LHCN-M2 (cell line): ENCODE measurements at regions not wholly inside any gene's neighbourhood (a gene's known extent, or its start where the extent isn't known, plus 50 kb on each side); places are given as distances from the start of the nearest gene placed in this dataset.

Experiments used
- DNase-seq: peaks from one replicate; pipeline ENCODE4 v3.0.0-alpha.2; 2012; ENCODE audit warnings: low read depth

GRCh38 chr13:111537115-111537728 is 216.8 kb downstream of the TEX29 start:
- no peak for DNase-seq

- no peak for DNase-seq
Observed at GRCh38 chr13:111537843-111538499, 217.5 kb downstream of the TEX29 start.

GRCh38 chr13:111539252-111539651 is 218.8 kb downstream of the TEX29 start:
- DNase-seq, result no peak

- DNase-seq, result no peak
Observed at GRCh38 chr13:111539791-111540446, 219.5 kb downstream of the TEX29 start.

- no peak for DNase-seq
Observed at GRCh38 chr13:111540486-111540885, 220.0 kb downstream of the TEX29 start.

GRCh38 chr13:111541345-111541744 is 220.9 kb downstream of the TEX29 start:
- DNase-seq, result no peak

GRCh38 chr13:111541752-111542529 is 221.5 kb downstream of the TEX29 start:
- DNase-seq, result no peak

- no peak for DNase-seq
Observed at GRCh38 chr13:111542530-111543341, 222.3 kb downstream of the TEX29 start.

- no peak for DNase-seq
Observed at GRCh38 chr13:111546921-111547675, 226.7 kb downstream of the TEX29 start.

- DNase-seq, result no peak
Observed at GRCh38 chr13:111547726-111548273, 227.4 kb downstream of the TEX29 start.

GRCh38 chr13:111548301-111548700 is 227.9 kb downstream of the TEX29 start:
- no peak for DNase-seq

- DNase-seq, result no peak
Observed at GRCh38 chr13:111548805-111549204, 228.4 kb downstream of the TEX29 start.

GRCh38 chr13:111549464-111549863 is 229.0 kb downstream of the TEX29 start:
- no peak for DNase-seq

GRCh38 chr13:111550062-111550461 is 229.6 kb downstream of the TEX29 start:
- no peak for DNase-seq

GRCh38 chr13:111551204-111551820 is 230.9 kb downstream of the TEX29 start:
- DNase-seq, result no peak

GRCh38 chr13:111552891-111553655 is 232.6 kb downstream of the TEX29 start:
- DNase-seq, result no peak

- DNase-seq, result no peak
Observed at GRCh38 chr13:111554539-111555267, 234.3 kb downstream of the TEX29 start.

- no peak for DNase-seq
Observed at GRCh38 chr13:111555268-111555808, 234.9 kb downstream of the TEX29 start.
